HS-5 (cell line): ENCODE measurements at regions not wholly inside any gene's neighbourhood (a gene's known extent, or its start where the extent isn't known, plus 50 kb on each side); places are given as distances from the start of the nearest gene placed in this dataset.

Experiments
- DNase-seq: peaks from one replicate; pipeline ENCODE4 v3.0.0-alpha.2; 2012; ENCODE audit warnings: low read depth

GRCh38 chr10:83037653-83038052, 1101.7 kb upstream of the GHITM start:
- no peak for DNase-seq

DNA sequence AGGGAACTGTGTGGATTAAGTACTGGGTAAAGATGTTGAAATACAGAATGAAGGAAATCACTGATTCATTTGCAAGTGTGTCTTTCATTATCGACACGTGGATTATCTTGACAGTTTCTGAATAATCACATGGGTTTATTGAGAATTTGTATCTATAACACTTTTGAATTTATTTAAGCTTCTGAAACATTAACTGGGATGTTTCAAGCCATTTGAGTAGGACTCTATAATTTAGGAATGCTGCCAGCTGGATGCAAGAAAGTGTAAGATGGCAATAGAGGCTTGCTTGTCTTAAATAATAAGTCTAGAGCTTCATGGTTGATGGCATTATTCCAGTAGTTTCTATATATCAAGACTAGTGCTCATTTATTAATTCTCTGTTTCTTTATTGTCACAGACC, 1100.7 kb upstream of the GHITM start:
- DNase-seq, result no peak

DNA sequence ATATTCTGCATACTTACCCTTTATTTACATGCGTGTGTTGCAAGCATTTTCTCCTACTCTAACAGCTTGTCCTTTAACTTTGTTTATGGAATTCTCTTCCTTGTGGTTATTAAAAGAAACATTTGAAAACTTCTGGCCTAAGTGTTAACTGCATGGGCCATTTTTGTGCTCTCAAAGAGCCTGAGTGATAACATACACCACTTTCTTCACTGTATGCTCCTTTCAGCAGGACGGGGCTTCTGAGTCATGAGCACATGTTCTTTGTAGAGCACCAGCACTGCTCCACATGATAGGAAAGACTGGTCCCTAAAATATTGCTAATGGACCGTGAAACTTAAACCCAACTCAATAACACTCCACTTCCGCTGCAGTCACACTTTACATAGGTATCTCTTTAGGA, 1093.6 kb upstream of the GHITM start:
- DNase-seq, result no peak

GRCh38 chr10:83050815-83051214, 1088.5 kb upstream of the GHITM start:
- no peak for DNase-seq

DNA sequence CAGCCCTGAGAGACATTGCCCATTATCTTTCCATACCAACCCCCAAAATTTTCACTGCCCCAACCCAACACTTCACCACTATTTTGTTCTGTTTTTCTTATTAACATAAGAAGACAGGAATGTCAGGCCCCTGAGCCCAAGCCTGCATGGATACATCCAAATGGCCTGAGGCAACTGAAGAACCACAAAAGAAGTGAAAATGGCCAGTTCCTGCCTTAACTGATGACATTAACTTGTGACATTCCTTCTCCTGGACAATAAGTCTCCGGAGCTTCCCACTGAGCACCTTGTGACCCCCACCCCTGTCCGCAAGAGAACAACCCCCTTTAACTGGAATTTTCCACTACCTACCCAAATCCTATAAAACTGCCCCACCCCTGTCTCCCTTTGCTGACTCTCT, 1076.4 kb upstream of the GHITM start:
- DNase-seq, result no peak

DNA sequence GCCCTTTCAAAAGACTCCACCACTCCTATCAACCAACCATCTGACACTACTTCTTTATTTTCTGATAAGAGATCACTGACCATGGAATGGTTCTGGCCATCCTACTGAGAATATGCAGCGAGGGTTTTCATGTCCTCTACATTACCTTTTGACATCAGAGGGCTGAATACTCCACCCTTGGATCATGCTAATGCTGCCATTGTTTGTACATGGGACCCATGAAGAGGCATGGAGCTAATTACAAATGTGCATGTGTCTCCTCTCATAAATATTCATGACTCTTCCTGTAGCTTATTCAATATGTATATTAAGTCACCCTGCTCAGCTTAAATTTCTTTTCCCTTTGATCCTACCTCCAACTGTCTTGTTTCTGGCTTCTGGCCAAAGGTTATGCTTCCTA, 1065.8 kb upstream of the GHITM start:
- DNase-seq, result no peak

DNA sequence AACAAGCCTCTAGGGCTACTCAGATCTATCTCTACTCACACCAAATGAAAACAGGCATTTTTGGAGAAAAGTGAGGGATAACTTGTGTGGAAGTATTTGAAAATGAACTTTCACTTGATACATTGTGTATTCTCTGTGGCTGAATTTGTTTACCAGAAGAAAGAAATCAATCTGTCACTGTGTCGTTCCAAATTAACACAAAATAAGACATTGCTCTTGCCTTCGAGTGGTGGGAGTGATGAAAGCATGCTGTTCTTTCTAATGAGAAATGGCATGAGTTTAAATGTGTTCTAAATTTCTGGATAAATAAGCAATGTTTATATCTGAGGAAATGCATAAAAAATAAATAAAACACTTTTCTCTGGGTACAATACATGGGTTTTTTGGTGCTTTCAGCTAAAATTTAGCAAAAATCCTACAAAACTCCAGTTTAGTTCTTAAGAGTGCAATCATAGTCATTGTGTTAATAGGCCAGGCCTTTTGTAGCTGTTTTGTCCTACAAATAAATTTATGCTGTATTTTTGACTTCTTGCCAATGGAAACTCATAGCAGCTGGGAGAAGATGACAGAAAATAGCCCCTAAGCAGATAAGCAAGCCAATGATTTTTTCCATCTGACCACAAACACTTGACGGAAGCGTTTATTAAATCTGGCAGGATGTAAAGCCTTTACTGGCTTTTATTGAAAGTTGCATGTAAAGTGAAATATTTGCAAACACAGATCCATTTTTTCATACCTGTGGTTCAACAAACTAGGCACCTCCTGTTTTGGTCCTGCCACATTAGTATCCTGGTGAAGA, 1064.1 kb upstream of the GHITM start:
- DNase-seq, result no peak

- DNase-seq, result no peak
Observed at GRCh38 chr10:83075815-83076355, 1063.4 kb upstream of the GHITM start.

GRCh38 chr10:83076443-83076842, 1062.9 kb upstream of the GHITM start:
- DNase-seq, result no peak

- no peak for DNase-seq
Observed at GRCh38 chr10:83078160-83078559, 1061.1 kb upstream of the GHITM start.

DNA sequence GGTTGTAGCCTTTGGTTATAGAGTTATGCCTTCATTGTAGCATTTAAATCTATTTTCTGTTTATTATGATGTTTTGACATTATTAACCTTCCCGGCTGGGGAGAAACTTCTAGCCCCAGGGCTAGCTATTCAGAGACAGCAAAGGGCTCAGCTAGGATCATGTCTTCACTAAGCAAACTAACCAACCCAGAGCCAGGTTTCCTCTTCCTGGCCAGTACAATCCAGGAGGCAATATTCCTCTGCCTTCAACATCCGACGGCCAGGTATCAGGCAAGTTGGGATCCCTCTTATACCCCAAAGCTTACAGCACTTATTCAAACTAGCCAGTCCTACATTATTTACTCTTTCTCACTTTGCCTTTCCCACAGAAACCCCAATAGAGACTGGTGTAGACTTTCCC, 1060.7 kb upstream of the GHITM start:
- no peak for DNase-seq

- no peak for DNase-seq
Observed at GRCh38 chr10:83083831-83084230, 1055.5 kb upstream of the GHITM start.

DNA sequence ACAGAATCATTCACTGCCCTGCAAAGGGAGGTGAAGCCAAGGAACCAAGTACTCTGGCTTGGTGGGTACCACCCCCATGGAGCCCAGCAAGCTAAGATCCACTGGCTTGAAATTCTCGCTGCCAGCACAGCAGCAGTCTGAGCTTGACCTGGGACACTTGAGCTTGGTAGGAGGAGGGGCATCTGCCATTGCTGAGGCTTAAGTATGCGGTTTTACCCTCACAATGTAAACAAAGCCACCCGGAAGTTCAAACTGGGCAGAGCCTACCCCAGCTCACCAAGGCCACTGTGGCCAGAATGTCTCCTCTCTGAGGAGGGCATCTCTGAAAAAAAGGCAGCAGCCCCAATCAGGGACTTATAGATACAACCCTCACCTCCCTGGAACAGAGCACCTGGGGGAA, 1050.0 kb upstream of the GHITM start:
- no peak for DNase-seq

DNA sequence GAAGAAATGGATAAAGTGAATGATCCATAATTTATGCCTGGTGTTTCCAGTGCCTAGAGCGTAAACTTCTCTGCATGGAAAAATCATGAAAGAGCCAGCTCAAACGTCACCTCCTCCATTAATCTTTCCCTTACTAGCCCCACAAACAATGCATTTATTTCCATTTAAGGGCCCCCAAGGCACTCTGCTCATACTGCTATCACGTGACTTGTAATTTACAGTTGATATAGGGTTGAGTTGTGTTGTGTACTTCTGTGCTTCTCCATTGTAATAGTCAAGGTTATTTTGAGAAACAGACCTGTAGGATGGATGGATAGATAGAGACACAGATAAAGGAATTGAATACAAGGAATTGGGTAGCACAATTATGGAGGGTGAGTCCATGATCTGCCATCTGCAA, 1034.7 kb upstream of the GHITM start:
- no peak for DNase-seq

- no peak for DNase-seq
Observed at GRCh38 chr10:83108565-83109333, 1030.6 kb upstream of the GHITM start.

- DNase-seq, result no peak
Observed at GRCh38 chr10:83119346-83119745, 1020.0 kb upstream of the GHITM start.

GRCh38 chr10:83122336-83122735, 1017.0 kb upstream of the GHITM start:
- DNase-seq, result peak; percentile 9

GRCh38 chr10:83127942-83128575, 1011.2 kb upstream of the GHITM start:
- no peak for DNase-seq

DNA sequence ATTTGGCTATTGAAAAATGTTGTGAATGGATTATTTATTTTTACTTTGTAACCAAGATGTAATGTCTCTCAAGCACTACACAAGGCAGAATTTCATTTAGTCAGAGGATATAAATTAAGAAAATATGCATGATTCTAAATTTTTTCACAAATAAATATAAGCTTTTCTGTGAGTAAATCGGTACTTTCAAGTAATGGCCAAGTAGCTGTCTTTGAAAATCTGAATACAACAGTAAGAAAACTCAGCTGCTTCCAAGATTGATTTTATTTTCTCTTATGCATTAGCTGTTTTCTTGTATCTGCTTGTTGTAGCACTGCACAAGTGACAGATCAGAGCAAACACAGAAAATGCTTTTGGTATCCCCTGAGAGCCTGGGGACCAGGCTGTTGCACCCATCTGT, 998.5 kb upstream of the GHITM start:
- no peak for DNase-seq

DNA sequence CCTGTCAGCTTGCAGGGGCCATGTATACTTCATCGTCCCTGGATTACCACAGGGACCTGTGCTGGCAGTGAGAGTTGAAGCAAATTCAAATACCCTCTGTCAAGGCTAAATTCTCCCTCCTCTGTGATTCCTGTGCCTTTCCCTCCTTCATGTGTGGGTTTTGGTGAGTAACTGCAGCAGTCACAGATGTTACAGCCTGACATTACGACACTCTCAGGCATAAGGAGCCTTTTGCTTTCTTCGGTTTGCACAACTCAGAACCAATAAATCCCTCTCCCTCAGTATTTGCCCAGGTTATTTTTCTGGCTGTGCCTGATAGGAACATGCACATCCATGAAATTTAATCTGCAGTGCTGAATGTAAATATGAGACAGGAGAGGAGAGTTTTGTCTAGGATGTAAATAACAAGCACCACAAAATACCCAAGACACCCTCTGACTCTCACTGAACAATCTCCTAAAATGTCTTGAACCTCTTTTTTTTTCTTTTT, 997.2 kb upstream of the GHITM start:
- no peak for DNase-seq

DNA sequence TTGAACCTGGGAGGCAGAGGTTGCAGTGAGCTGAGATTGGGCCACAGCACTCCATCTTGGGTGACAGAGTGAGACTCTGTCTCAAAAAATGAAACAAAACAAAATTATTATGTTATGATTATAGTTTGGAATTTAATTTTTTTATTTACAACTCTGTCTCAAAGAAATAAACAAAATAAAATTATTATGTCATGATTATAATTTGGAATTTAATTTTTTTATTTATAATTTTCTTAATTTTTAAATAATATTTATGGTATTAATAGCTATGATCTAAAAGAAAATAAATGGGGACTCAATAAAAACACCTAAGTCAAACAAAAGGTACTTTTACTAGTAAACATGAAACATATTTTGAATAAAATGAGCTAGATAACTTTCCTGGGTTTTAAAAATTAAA, 994.8 kb upstream of the GHITM start:
- DNase-seq, result no peak

- DNase-seq, result no peak
Observed at GRCh38 chr10:83153714-83154113, 985.6 kb upstream of the GHITM start.

DNA sequence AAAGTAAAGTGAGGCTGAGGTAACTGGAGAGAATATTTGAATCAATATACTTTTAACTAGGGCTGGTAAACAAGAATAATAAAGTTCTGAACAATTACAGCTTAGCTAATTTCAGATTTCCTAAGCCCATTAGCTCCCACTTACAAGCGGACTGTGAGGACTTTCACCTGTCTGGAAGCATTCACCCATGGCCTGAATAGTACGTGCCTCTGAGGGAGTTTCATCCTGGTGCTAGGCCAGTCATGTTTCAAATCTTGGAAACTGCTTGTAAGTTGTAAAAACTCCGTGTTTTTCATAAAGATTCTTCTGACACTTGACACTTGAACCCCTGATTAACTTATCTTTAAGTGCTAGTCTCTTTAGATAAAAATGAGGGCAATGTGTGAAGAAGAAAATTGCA, 975.2 kb upstream of the GHITM start:
- no peak for DNase-seq
